ENCODE measurements at regions not wholly inside any gene's neighbourhood (a gene's known extent, or its start where the extent isn't known, plus 50 kb on each side); places are given as distances from the start of the nearest gene placed in this dataset.

DNA sequence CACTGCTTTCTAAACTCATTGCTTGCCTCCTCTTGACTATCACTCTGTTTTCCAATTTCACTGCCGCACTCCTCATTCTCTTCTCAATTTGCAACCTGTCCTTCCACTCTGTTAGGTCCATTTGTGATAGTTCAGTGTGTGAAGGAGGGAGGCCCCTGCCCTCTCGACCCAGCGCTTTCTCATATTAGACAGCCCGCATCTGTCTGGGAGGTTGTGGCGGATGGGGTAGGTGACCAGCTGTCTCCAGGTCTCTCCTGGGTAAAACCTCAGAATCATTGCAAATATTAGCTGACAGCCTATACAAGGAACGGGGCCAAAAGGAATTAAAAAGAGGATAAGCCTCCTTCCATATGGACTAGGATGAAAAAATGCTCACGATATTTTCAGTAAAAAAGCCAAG lies 358.3 kb downstream of the SHQ1 start:
- Histone ChIP-seq H2AFZ (no peak overlapping the region), H3K4me1 (ENCODE audit: insufficient read depth) (peaks cover 18% of the 10 kb centered on the region), H3K79me2 (no peaks in the 10 kb centered on the region), H3K9me2 (replicated peaks; ENCODE audit: insufficient read depth) (no peaks in the 10 kb centered on the region), H3K27ac (no peak overlapping the region), H3K9me3 (ENCODE audit: low read depth) (no peaks in the 10 kb centered on the region), H3K4me3 (no peak overlapping the region), H3K4me2 (no peak overlapping the region), H3K36me3 (replicated peaks; ENCODE audit: insufficient read depth, low read depth) (no peaks in the 10 kb centered on the region), H4K20me1 (ENCODE audit: insufficient read depth, poor library complexity, severe bottlenecking) (no peaks in the 10 kb centered on the region), H3K27me3 (no peaks in the 10 kb centered on the region)
- 89% methylated on average over 7 of the region's 7 CpGs for WGBS (ENCODE audit: low lambda C conversion rate, missing lambda C conversion rate)
- DNase-seq (ENCODE audit: low spot score) = no peak
- TF ChIP-seq EZH2 (IDR thresholded peaks at IDR 0.05; ENCODE audit: borderline replicate concordance) = no peak
- TF ChIP-seq, protein P1, sequence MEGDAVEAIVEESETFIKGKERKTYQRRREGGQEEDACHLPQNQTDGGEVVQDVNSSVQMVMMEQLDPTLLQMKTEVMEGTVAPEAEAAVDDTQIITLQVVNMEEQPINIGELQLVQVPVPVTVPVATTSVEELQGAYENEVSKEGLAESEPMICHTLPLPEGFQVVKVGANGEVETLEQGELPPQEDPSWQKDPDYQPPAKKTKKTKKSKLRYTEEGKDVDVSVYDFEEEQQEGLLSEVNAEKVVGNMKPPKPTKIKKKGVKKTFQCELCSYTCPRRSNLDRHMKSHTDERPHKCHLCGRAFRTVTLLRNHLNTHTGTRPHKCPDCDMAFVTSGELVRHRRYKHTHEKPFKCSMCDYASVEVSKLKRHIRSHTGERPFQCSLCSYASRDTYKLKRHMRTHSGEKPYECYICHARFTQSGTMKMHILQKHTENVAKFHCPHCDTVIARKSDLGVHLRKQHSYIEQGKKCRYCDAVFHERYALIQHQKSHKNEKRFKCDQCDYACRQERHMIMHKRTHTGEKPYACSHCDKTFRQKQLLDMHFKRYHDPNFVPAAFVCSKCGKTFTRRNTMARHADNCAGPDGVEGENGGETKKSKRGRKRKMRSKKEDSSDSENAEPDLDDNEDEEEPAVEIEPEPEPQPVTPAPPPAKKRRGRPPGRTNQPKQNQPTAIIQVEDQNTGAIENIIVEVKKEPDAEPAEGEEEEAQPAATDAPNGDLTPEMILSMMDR (IDR thresholded peaks at IDR 0.05; ENCODE audit: poor library complexity) = no peak
- TF ChIP-seq EZH2phosphoT487 (IDR thresholded peaks at IDR 0.05; ENCODE audit: low read depth, severe bottlenecking, unreplicated experiment) = no peak

DNA sequence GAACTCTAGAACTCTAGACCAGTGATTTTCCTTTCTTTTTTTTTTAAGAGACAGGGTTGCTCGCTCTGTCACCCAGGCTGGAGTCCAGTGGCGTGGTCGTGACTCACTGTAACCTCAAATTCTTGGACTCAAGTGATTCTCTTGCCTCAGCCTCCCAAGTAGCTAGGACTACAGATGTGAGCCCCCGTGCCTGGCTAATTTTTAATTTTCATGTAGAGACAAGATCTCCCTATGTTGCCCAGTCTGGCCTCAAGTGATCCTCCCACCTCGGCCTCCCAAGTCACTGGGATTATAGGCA lies 359.6 kb downstream of the SHQ1 start:
- TF ChIP-seq, protein P1 (IDR thresholded peaks at IDR 0.05; ENCODE audit: poor library complexity) = no peak
- no peak for TF ChIP-seq EZH2phosphoT487 (IDR thresholded peaks at IDR 0.05; ENCODE audit: low read depth, severe bottlenecking, unreplicated experiment)
- no peak for TF ChIP-seq EZH2 (IDR thresholded peaks at IDR 0.05; ENCODE audit: borderline replicate concordance)
- Histone ChIP-seq H3K4me1 (ENCODE audit: insufficient read depth) (peaks cover 18% of the 10 kb centered on the region), H3K27ac (peak overlapping the region; percentile 38), H2AFZ (no peak overlapping the region), H3K9me3 (ENCODE audit: low read depth) (no peaks in the 10 kb centered on the region), H3K4me2 (no peak overlapping the region), H3K9me2 (replicated peaks; ENCODE audit: insufficient read depth) (no peaks in the 10 kb centered on the region), H3K4me3 (no peak overlapping the region), H3K36me3 (replicated peaks; ENCODE audit: insufficient read depth, low read depth) (no peaks in the 10 kb centered on the region), H3K27me3 (no peaks in the 10 kb centered on the region), H3K79me2 (no peaks in the 10 kb centered on the region), H4K20me1 (ENCODE audit: insufficient read depth, poor library complexity, severe bottlenecking) (no peaks in the 10 kb centered on the region)
- WGBS (ENCODE audit: low lambda C conversion rate, missing lambda C conversion rate) = 95% methylated on average over 5 of the region's 5 CpGs
- no peak for DNase-seq (ENCODE audit: low spot score)

DNA sequence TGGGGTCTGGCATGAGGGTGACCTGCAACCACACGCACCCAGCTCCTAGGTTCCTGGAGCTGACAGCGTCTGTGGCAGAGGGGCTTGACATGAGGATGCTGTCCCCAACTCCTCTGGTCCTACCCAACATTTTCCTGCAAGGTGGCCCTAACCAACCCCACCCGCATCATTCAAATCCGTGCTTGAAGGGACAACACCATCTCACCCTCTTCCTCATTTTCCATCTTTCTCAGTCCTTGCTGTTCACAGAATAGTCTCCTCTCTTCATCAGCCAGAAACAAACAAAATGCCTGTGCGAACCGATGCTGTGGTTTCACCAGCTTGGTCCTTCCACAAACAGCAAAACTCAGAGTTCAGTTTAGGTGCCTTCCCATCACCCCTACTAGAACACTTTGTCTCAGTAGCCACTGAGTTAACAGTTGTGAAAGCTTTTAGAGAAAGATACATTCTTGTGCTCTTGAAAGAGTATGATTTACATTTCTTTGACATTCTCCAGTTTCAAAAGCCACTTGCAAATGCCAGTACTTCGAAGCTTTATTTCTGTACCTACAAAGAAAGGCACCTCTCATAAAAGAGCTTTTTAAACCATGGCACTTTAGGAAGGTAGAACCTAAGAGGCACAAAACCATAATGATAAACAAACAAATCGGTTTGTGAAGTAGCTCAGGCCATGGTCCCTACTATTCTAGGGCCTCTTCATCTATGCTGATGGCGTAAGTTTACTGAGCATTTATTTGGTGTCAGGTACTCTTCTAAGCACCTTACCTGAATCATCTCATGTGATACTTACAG lies 360.1 kb downstream of the SHQ1 start:
- peak overlapping the region; percentile 51 for H2AFZ ChIP-seq
- no peaks in the 10 kb centered on the region for H3K9me2 ChIP-seq (replicated peaks; ENCODE audit: insufficient read depth)
- peak overlapping the region; percentile 33 for H3K4me2 ChIP-seq
- no peaks in the 10 kb centered on the region for H3K79me2 ChIP-seq
- H3K4me1 ChIP-seq (ENCODE audit: insufficient read depth) = peaks cover 18% of the 10 kb centered on the region
- TF ChIP-seq, protein P1 (IDR thresholded peaks at IDR 0.05; ENCODE audit: poor library complexity) = no peak
- TF ChIP-seq EZH2phosphoT487 (IDR thresholded peaks at IDR 0.05; ENCODE audit: low read depth, severe bottlenecking, unreplicated experiment) (no peak), EZH2 (IDR thresholded peaks at IDR 0.05; ENCODE audit: borderline replicate concordance) (no peak)
- 79% methylated on average over 9 of the region's 9 CpGs for WGBS (ENCODE audit: low lambda C conversion rate, missing lambda C conversion rate)
- no peak overlapping the region for H3K4me3 ChIP-seq
- no peaks in the 10 kb centered on the region for H4K20me1 ChIP-seq (ENCODE audit: insufficient read depth, poor library complexity, severe bottlenecking)
- H3K9me3 ChIP-seq (ENCODE audit: low read depth) = no peaks in the 10 kb centered on the region
- no peak for DNase-seq (ENCODE audit: low spot score)
- no peaks in the 10 kb centered on the region for H3K36me3 ChIP-seq (replicated peaks; ENCODE audit: insufficient read depth, low read depth)
- H3K27me3 ChIP-seq = no peaks in the 10 kb centered on the region
- H3K27ac ChIP-seq = peak overlapping the region; percentile 38

Data from hepatocyte (in vitro differentiated cells).